Mesenchymal stem cell (in vitro differentiated cells and primary cell): ENCODE measurements at regions not wholly inside any gene's neighbourhood (a gene's known extent, or its start where the extent isn't known, plus 50 kb on each side); places are given as distances from the start of the nearest gene placed in this dataset.

Source experiments
- DNase-seq: peaks from one replicate; pipeline ENCODE4 v3.0.0-alpha.2; 2013
- H2AFZ ChIP-seq: one replicate; pipeline ENCODE4 v1.6.1; 2013; ENCODE audit warnings: low read depth, mild to moderate bottlenecking, control low read depth, inconsistent platforms, low read length, moderate library complexity
- H2AK5ac ChIP-seq: 2 replicates; pipeline ENCODE4 v1.6.1; 2013; ENCODE audit warnings: low read length, moderate library complexity, mild to moderate bottlenecking, inconsistent platforms; ENCODE audit not compliant: severe bottlenecking
- H2BK120ac ChIP-seq: one replicate; pipeline ENCODE4 v1.6.1; 2013; ENCODE audit warnings: low read depth, mild to moderate bottlenecking, inconsistent platforms, low read length, moderate library complexity
- H2BK12ac ChIP-seq, 2 experiments: one replicate each; pipeline ENCODE4 v1.6.1; 2013; ENCODE audit warnings: inconsistent platforms in 2 of 2, low read length in 2 of 2, mild to moderate bottlenecking in 2 of 2, moderate library complexity in 2 of 2, control low read depth in 1 of 2
- H2BK15ac ChIP-seq: one replicate; pipeline ENCODE4 v1.6.1; 2013; ENCODE audit warnings: mild to moderate bottlenecking, low read depth, inconsistent platforms; ENCODE audit not compliant: poor library complexity, severe bottlenecking
- H2BK5ac ChIP-seq: 2 replicates; pipeline ENCODE4 v1.6.1; 2013; ENCODE audit warnings: low read depth, mild to moderate bottlenecking, low read length, control low read depth, inconsistent platforms; ENCODE audit not compliant: poor library complexity, severe bottlenecking
- H3K14ac ChIP-seq, 2 experiments: one replicate each; pipeline ENCODE4 v1.6.1; 2013; ENCODE audit warnings: inconsistent platforms in 2 of 2, low read length in 2 of 2, control low read depth in 1 of 2, mild to moderate bottlenecking in 1 of 2, moderate library complexity in 1 of 2
- H3K18ac ChIP-seq, 2 experiments: one replicate each; pipeline ENCODE4 v1.6.1; 2013; ENCODE audit warnings: inconsistent platforms in 2 of 2, low read length in 2 of 2, control low read depth in 1 of 2, low read depth in 1 of 2, mild to moderate bottlenecking in 1 of 2
- H3K23ac ChIP-seq, 2 experiments: one replicate each; pipeline ENCODE4 v1.6.1; 2013; ENCODE audit warnings: inconsistent platforms in 2 of 2, low read length in 2 of 2, mild to moderate bottlenecking in 2 of 2, moderate library complexity in 2 of 2, control low read depth in 1 of 2
- H3K27ac ChIP-seq: 2 replicates; pipeline ENCODE4 v1.5.1; 2013; ENCODE audit warnings: mild to moderate bottlenecking, moderate library complexity, low read length, control low read depth, inconsistent platforms; ENCODE audit not compliant: poor library complexity, severe bottlenecking
- H3K27me3 ChIP-seq, 2 experiments: 2 replicates each; pipeline versions ENCODE4 v1.6.1 to v1.7.0; 2013; ENCODE audit warnings: low read length in 2 of 2, mild to moderate bottlenecking in 2 of 2, moderate library complexity in 2 of 2, control low read depth in 1 of 2, inconsistent platforms in 1 of 2; ENCODE audit not compliant: control insufficient read depth in 1 of 2, insufficient read depth in 1 of 2
- H3K36me3 ChIP-seq, 2 experiments: 2 replicates each; pipeline versions ENCODE4 v1.6.1 to v1.7.0; 2013; ENCODE audit warnings: low read length in 2 of 2, control low read depth in 1 of 2, inconsistent platforms in 1 of 2, low read depth in 1 of 2, mild to moderate bottlenecking in 1 of 2; ENCODE audit not compliant: insufficient read depth in 2 of 2, control insufficient read depth in 1 of 2
- H3K4ac ChIP-seq, 2 experiments: one replicate each; pipeline ENCODE4 v1.6.1; 2013; ENCODE audit warnings: inconsistent platforms in 2 of 2, low read length in 2 of 2, mild to moderate bottlenecking in 2 of 2, moderate library complexity in 2 of 2, control low read depth in 1 of 2, low read depth in 1 of 2
- H3K4me1 ChIP-seq: 2 replicates; pipeline ENCODE4 v1.6.1; 2013; ENCODE audit warnings: low read depth, low read length, control low read depth; ENCODE audit not compliant: control insufficient read depth, insufficient read depth
- H3K4me2 ChIP-seq: 2 replicates; pipeline ENCODE4 v1.6.1; 2013; ENCODE audit warnings: low read length, mild to moderate bottlenecking, inconsistent platforms; ENCODE audit not compliant: poor library complexity, severe bottlenecking
- H3K4me3 ChIP-seq, 2 experiments: 2 replicates each; pipeline versions ENCODE4 v1.5.1 to v1.7.0; 2013; ENCODE audit warnings: low read length in 2 of 2, mild to moderate bottlenecking in 2 of 2, control low read depth in 1 of 2, low read depth in 1 of 2; ENCODE audit not compliant: insufficient read depth in 1 of 2
- H3K79me1 ChIP-seq: replicated peaks from 2 replicates; pipeline ENCODE4 v1.6.1; 2013; ENCODE audit warnings: mild to moderate bottlenecking, control low read depth, low read length, inconsistent platforms; ENCODE audit not compliant: poor library complexity, severe bottlenecking
- H3K9ac ChIP-seq: 2 replicates; pipeline ENCODE4 v1.7.0; 2013; ENCODE audit warnings: mild to moderate bottlenecking, low read length, moderate library complexity
- H3K9me3 ChIP-seq: 2 replicates; pipeline ENCODE4 v1.7.0; 2013; ENCODE audit warnings: mild to moderate bottlenecking, low read length; ENCODE audit not compliant: control insufficient read depth
- H4K8ac ChIP-seq: one replicate; pipeline ENCODE4 v1.6.1; 2013; ENCODE audit warnings: inconsistent platforms, mild to moderate bottlenecking, low read length, moderate library complexity
- H4K91ac ChIP-seq: one replicate; pipeline ENCODE4 v1.6.1; 2013; ENCODE audit warnings: mild to moderate bottlenecking, low read length, inconsistent platforms
- WGBS: methylation state at CpG from one replicate; pipeline ENCODE4 v1.1.7; 2013; ENCODE audit warnings: mixed read lengths; 5-methylcytosine and 5-hydroxymethylcytosine counted together

DNA sequence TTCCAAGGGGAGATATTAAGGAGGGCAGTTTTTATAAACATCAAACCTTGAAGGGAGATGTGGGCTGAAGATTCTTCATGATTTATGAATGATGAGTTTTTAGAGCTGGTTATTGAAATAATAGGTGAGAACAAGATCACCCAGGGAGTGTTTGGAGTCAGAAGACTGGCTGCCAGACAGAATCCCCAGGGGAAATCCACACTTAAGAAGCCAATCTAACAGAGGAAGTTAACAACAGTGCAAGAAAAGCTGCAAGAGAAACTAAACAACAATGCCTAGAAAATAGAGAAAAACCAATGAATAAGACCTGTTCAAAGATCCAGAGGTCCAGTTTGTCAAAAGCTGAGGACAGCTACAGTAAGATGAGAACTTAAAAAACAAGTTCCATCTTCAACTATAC, 167.9 kb upstream of the MAN1A1 start:
- H3K9me3 ChIP-seq, result peaks cover 4% of the 10 kb centered on the region
- H2BK5ac ChIP-seq, result no peak overlapping the region
- H2BK15ac ChIP-seq, result no peak overlapping the region
- H3K79me1 ChIP-seq, result no peaks in the 10 kb centered on the region
- no peak overlapping the region for H4K8ac ChIP-seq
- H4K91ac ChIP-seq, result no peak overlapping the region
- no peak overlapping the region for H3K9ac ChIP-seq
- H3K27me3 ChIP-seq, result no peaks in the 10 kb centered on the region
- no peak overlapping the region for H3K14ac ChIP-seq
- H3K4me2 ChIP-seq, result no peak overlapping the region
- H3K4me3 ChIP-seq, result no peak overlapping the region
- H2AFZ ChIP-seq, result no peak overlapping the region
- H2BK120ac ChIP-seq, result no peak overlapping the region
- H3K18ac ChIP-seq, result no peak overlapping the region
- no peaks in the 10 kb centered on the region for H3K4me1 ChIP-seq
- H3K36me3 ChIP-seq, result no peaks in the 10 kb centered on the region
- no peak overlapping the region for H2AK5ac ChIP-seq
- no peak overlapping the region for H3K23ac ChIP-seq
- no peak overlapping the region for H3K4ac ChIP-seq
- no peak for DNase-seq
- H2BK12ac ChIP-seq, result no peak overlapping the region
- no peak overlapping the region for H3K27ac ChIP-seq

DNA sequence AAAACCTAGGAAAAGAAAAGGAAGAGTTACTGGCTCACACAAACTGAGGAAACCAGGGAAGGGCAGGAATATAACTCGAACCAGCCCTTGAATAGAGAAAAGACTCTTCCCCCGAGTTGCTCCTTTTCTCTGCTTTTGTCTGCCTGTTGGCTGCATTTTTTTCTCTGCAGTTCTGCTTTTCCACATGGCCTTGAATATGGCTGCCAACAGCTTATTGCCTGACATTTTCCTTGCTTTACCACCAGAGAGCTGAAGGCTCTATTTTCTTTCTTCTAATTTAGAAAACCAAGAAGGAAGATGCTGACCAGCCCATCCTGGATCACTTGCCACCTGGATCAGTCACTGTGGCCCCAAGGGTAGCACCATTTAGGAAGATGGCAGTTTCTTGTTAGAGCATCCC, 164.8 kb upstream of the MAN1A1 start:
- H3K23ac ChIP-seq, result no peak overlapping the region
- H3K14ac ChIP-seq, result no peak overlapping the region
- H3K36me3 ChIP-seq, result no peaks in the 10 kb centered on the region
- H2BK5ac ChIP-seq, result no peak overlapping the region
- 87% methylated on average over 2 of the region's 2 CpGs for WGBS
- H3K18ac ChIP-seq, result no peak overlapping the region
- no peak overlapping the region for H3K4ac ChIP-seq
- H3K79me1 ChIP-seq, result no peaks in the 10 kb centered on the region
- H3K4me3 ChIP-seq, result no peak overlapping the region
- no peak overlapping the region for H2AK5ac ChIP-seq
- H2BK12ac ChIP-seq, result no peak overlapping the region
- H3K9me3 ChIP-seq, result peaks cover 4% of the 10 kb centered on the region
- DNase-seq, result no peak
- no peak overlapping the region for H2AFZ ChIP-seq
- H3K4me2 ChIP-seq, result no peak overlapping the region
- H2BK15ac ChIP-seq, result no peak overlapping the region
- no peak overlapping the region for H3K27ac ChIP-seq
- no peaks in the 10 kb centered on the region for H3K27me3 ChIP-seq
- no peak overlapping the region for H4K91ac ChIP-seq
- no peaks in the 10 kb centered on the region for H3K4me1 ChIP-seq
- no peak overlapping the region for H4K8ac ChIP-seq
- H2BK120ac ChIP-seq, result no peak overlapping the region
- H3K9ac ChIP-seq, result no peak overlapping the region

DNA sequence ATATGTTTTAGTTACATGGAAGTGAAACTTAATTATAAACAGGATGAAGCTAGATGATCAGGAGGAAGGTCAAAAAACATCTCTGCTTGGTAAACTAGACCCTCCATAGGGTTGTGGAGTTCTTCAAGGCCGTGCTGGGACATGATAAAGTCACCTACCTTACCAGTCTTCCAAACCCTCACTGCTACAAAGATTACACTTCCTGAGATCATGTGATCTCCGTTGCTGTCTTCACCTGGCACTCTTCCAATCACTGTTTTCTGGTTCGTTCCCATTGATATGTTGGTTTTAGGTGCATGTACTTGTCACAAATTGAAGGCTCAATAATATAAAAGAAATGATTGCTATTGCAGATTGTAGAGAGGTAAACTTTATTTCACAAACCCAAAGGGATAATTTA, 161.5 kb upstream of the MAN1A1 start:
- H3K27me3 ChIP-seq, result no peaks in the 10 kb centered on the region
- H3K4me3 ChIP-seq, result no peak overlapping the region
- H4K91ac ChIP-seq, result no peak overlapping the region
- H2AK5ac ChIP-seq, result no peak overlapping the region
- no peak overlapping the region for H4K8ac ChIP-seq
- H3K79me1 ChIP-seq, result no peaks in the 10 kb centered on the region
- H3K4me2 ChIP-seq, result no peak overlapping the region
- no peak overlapping the region for H2AFZ ChIP-seq
- H2BK5ac ChIP-seq, result no peak overlapping the region
- 87% methylated on average over 1 of the region's 3 CpGs for WGBS
- no peaks in the 10 kb centered on the region for H3K36me3 ChIP-seq
- no peaks in the 10 kb centered on the region for H3K4me1 ChIP-seq
- H3K9ac ChIP-seq, result no peak overlapping the region
- no peak overlapping the region for H2BK15ac ChIP-seq
- H3K18ac ChIP-seq, result no peak overlapping the region
- no peak overlapping the region for H3K27ac ChIP-seq
- H3K4ac ChIP-seq, result no peak overlapping the region
- no peak overlapping the region for H3K14ac ChIP-seq
- H3K23ac ChIP-seq, result no peak overlapping the region
- H3K9me3 ChIP-seq, result no peaks in the 10 kb centered on the region
- no peak for DNase-seq
- no peak overlapping the region for H2BK12ac ChIP-seq
- no peak overlapping the region for H2BK120ac ChIP-seq

DNA sequence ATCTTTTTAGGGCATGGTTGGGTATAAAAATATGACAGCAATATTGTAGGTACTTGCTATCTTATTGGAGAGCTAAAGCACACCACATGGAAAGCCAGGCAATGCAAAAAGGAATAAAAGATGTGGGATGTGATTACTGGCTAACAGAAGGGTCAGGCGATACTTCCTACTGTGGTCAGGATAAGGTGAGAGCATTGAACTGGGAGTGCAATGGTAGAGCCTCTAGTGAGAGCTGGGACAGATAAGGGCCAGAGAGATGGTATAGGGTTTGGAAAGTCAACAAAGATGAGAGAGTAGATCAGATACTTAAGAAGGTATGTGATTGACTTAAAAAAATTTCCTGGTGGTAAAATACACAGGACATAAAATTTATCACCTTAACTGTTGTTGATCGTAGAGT, 160.7 kb upstream of the MAN1A1 start:
- Histone ChIP-seq H3K9me3 (no peaks in the 10 kb centered on the region), H2BK120ac (no peak overlapping the region), H3K23ac (no peak overlapping the region), H3K27me3 (no peaks in the 10 kb centered on the region), H3K14ac (no peak overlapping the region), H3K4ac (no peak overlapping the region), H3K4me1 (no peaks in the 10 kb centered on the region), H3K36me3 (no peaks in the 10 kb centered on the region), H2BK15ac (no peak overlapping the region), H3K18ac (no peak overlapping the region), H2BK12ac (no peak overlapping the region), H3K4me3 (no peak overlapping the region), H2AK5ac (no peak overlapping the region), H3K79me1 (no peaks in the 10 kb centered on the region), H3K27ac (no peak overlapping the region), H4K91ac (no peak overlapping the region), H4K8ac (no peak overlapping the region), H3K4me2 (no peak overlapping the region), H2AFZ (no peak overlapping the region), H3K9ac (no peak overlapping the region), H2BK5ac (no peak overlapping the region)
- WGBS, result 94% methylated on average over 1 of the region's 2 CpGs
- no peak for DNase-seq
